ENCODE measurements at regions not wholly inside any gene's neighbourhood (a gene's known extent, or its start where the extent isn't known, plus 50 kb on each side); places are given as distances from the start of the nearest gene placed in this dataset.

- Histone ChIP-seq H3K23ac (ENCODE audit: low read depth, low read length) (no peak overlapping the region), H3K56ac (ENCODE audit: extremely low read depth, insufficient read depth, low read length) (no peak overlapping the region), H4K91ac (ENCODE audit: insufficient read depth, low read depth, low read length) (no peak overlapping the region), H3K36me3 (ENCODE audit: control insufficient read depth, insufficient read depth, low read length) (no peaks in the 10 kb centered on the region), H2AK9ac (replicated peaks; ENCODE audit: low read depth, low read length, poor library complexity) (no peak overlapping the region), H4K20me1 (ENCODE audit: insufficient read depth, low read length) (no peaks in the 10 kb centered on the region), H3K18ac (ENCODE audit: low read depth, low read length) (no peak overlapping the region), H2BK15ac (ENCODE audit: low read depth, low read length) (no peak overlapping the region), H3K9me3 (ENCODE audit: control insufficient read depth, insufficient read depth, low read length) (no peaks in the 10 kb centered on the region), H3K9ac (ENCODE audit: low read depth, low read length) (no peak overlapping the region), H2BK20ac (ENCODE audit: low read depth, low read length) (no peak overlapping the region), H2BK120ac (ENCODE audit: low read depth, low read length) (no peak overlapping the region), H3K4ac (ENCODE audit: low read depth, low read length) (no peak overlapping the region), H2BK5ac (ENCODE audit: low read depth, low read length, poor library complexity, severe bottlenecking) (no peak overlapping the region), H3K9me1 (ENCODE audit: insufficient read depth, low read length) (no peaks in the 10 kb centered on the region), H2AFZ (replicated peaks; ENCODE audit: low read length, poor library complexity) (no peak overlapping the region), H3K27ac (ENCODE audit: insufficient read depth, low read length) (no peak overlapping the region), H3K79me1 (ENCODE audit: low read depth in 1 of 2, low read length in 2 of 2) (no peaks in the 10 kb centered on the region), H3K14ac (replicated peaks; ENCODE audit: low read depth, low read length) (no peak overlapping the region), H4K5ac (ENCODE audit: low read depth, low read length) (no peak overlapping the region), H3K4me3 (ENCODE audit: insufficient read depth, low read depth, low read length) (no peak overlapping the region), H3K4me1 (ENCODE audit: control insufficient read depth, insufficient read depth, low read length) (no peaks in the 10 kb centered on the region), H3K4me2 (ENCODE audit: low read depth, low read length) (no peak overlapping the region), H2AK5ac (ENCODE audit: low read depth, low read length) (no peak overlapping the region), H3K27me3 (ENCODE audit: control insufficient read depth, insufficient read depth, low read length) (peaks cover 28% of the 10 kb centered on the region), H4K8ac (ENCODE audit: low read depth in 2 of 2, low read length in 2 of 2) (no peak overlapping the region)
- dilution Hi-C loops (cut with HindIII; ENCODE audit: low sequenced_read_pairs, unreplicated experiment) = no loop called here
- no TSS peak for BruUV-seq (replicated peaks)
- in situ Hi-C loops (cut with MboI; ENCODE audit: low sequenced_read_pairs) = no loop called here
- no peak for TF ChIP-seq CHD1 (IDR thresholded peaks at IDR 0.05; ENCODE audit: low read depth, low read length)
- TF ChIP-seq RCOR1 (IDR thresholded peaks at IDR 0.05; ENCODE audit: insufficient replicate concordance, low read length) = no peak
- TF ChIP-seq POLR2A (IDR thresholded peaks at IDR 0.05; ENCODE audit: low read depth, low read length) = no peak
- TF ChIP-seq ELK1 (IDR thresholded peaks at IDR 0.05; ENCODE audit: borderline replicate concordance, low read depth, low read length) = no peak
- TF ChIP-seq, protein P1, sequence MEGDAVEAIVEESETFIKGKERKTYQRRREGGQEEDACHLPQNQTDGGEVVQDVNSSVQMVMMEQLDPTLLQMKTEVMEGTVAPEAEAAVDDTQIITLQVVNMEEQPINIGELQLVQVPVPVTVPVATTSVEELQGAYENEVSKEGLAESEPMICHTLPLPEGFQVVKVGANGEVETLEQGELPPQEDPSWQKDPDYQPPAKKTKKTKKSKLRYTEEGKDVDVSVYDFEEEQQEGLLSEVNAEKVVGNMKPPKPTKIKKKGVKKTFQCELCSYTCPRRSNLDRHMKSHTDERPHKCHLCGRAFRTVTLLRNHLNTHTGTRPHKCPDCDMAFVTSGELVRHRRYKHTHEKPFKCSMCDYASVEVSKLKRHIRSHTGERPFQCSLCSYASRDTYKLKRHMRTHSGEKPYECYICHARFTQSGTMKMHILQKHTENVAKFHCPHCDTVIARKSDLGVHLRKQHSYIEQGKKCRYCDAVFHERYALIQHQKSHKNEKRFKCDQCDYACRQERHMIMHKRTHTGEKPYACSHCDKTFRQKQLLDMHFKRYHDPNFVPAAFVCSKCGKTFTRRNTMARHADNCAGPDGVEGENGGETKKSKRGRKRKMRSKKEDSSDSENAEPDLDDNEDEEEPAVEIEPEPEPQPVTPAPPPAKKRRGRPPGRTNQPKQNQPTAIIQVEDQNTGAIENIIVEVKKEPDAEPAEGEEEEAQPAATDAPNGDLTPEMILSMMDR (conservative IDR thresholded peaks at IDR 0.05; ENCODE audit: low read depth, low read length) = no peak
- TF ChIP-seq USF2 (IDR thresholded peaks at IDR 0.05; ENCODE audit: low read depth, low read length) = no peak
- ATAC-seq (ENCODE audit: low read depth) = no peak
- DNase-seq = no peak
- ChIA-PET CTCF (no interaction called here), POLR2A (ENCODE audit: unreplicated experiment) (no interaction called here)
- intact Hi-C loops (cut with micrococcal nuclease) = no loop called here
These were observed 108.5 kb upstream of the MAP1B start for GRCh38 chr5:71998746-71999145.

Measured in IMR-90 (cell line).